HG02763 (cell line): ENCODE measurements at regions not wholly inside any gene's neighbourhood (a gene's known extent, or its start where the extent isn't known, plus 50 kb on each side); places are given as distances from the start of the nearest gene placed in this dataset.

ENCODE experiments used
- ATAC-seq: cut with Tn5 transposase; IDR thresholded peaks from one replicate; pipeline ENCODE4 v1.9.1; 2021; ENCODE audit warnings: mild to moderate bottlenecking, moderate library complexity; ENCODE audit not compliant: unreplicated experiment

GRCh38 chr3:154976072-154976983 is 103.8 kb upstream of the MME start:
- no peak for ATAC-seq

DNA sequence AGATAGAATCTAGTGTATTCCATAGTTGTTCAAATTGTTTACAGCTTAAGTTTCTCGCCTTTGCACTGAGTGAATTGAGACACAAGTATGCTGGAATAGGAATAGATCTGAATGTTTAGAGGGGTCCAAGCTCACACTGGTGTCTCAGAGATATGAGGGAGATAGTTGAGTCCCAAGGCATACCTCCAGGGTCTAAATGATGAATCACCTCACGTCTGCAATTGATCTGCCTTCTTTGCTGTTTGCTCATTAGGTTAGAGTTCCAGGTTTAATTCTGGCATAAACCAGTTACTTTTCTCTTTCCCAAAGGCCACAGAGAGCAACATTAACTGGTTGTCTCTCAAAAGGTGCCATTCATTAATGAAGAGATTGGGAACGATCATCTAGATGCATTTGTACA is 106.3 kb upstream of the MME start:
- no peak for ATAC-seq

DNA sequence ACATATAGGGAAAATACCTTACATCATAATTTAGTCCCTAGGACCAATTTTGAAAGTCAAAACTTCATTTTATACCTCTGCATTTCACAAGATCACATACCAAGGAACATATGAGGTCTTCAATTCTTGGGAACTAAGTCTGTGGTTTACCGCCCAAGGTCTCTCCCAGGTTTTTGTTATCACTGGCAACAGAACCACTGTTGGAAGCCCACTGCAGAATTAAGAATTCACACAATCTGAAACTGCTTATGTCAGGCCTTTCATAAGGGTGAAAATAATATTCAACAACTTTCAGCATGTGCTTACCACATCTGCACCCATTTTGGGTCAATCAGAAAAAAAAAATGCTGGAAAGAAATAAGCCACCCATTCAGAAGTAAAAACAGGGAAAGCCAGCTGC is 107.2 kb upstream of the MME start:
- no peak for ATAC-seq

GRCh38 chr3:154971771-154972326 is 108.3 kb upstream of the MME start:
- no peak for ATAC-seq

DNA sequence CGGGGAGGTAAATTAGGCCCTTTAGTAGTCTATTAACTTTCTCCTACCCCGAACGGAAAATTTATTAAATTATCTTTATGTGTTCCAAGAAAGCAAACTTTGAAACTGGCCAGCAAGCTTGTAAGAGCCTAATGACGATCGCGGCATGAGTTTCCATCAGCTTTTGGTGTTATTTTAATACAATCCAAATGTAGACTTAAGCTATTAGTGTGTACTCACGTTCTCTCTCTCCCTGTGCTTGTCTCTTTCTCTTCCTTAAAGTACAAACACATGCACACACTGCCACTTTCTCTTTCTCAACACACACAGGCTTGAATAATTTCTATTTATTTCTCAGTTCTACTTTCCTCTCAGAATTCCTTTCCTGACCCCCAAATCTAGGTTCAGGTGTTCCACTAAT is 108.8 kb upstream of the MME start:
- no peak for ATAC-seq

GRCh38 chr3:154970797-154971196 is 109.3 kb upstream of the MME start:
- no peak for ATAC-seq

DNA sequence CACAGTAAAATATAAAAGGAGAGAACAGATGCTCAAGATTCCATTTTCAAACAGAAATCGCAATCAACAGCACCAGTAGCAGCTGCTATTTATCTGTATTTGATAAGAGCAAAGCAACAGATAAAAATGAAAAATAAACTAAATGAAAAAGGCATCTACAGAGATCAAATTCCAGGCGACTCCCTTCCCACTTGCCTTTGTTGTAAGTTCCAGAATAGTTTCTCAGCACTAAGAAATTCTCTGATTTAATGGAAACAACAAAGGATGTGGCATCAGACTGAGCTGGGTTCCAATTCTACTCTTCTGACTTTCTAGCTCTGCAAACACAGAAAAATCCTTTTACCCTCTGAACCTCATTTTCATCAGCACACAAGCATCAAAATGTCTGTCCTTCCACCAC is 110.8 kb upstream of the MME start:
- ATAC-seq: no peak

DNA sequence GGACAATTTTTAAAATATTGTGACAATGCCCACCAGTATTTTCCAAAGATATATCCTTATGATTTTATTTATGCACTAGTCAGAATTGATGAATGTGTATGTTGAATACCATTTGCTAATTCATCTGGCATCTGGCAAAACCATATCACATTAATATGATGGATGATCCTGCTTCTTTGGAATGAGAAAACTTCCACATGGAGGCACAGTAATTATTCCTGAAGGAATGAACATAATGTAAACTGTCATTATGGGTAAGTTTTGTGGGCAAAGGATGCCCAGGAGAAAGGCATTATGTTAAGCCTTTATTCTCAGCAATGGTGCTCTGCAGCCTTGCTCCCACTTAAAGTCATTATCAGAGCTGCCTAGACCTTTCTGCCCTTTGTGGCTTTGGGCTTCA is 113.0 kb upstream of the MME start:
- no peak for ATAC-seq

- ATAC-seq: no peak
Observed at GRCh38 chr3:154956815-154957214, 123.3 kb upstream of the MME start.

DNA sequence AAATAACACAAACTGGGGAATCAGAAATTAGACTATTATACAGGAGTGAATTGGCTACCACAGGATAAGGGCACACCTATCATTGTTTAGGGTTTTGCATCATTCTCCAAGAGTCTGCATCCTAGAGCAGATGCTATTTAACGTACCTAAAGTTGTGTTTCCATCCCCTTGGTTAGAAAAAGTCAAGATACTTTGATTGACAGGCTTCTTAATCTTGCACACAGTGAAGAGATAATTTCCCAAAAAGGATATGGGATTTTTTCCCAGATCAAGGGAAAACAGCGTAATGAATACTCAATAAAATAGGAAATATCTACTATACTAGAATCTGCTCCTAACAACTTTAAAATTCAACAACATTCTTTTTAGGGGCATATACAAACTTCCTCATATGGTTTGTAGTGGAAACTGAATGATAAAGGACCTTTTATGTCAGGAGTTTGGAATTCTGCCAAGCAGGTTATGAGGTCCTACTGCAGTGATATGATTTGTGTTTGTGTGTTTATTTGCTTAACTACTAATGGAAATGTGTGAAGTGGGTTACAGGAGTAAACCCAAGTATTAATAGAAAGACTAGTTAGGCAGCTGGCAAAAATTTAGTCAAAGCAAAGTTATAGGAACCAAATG is 124.1 kb upstream of the MME start:
- no peak for ATAC-seq

DNA sequence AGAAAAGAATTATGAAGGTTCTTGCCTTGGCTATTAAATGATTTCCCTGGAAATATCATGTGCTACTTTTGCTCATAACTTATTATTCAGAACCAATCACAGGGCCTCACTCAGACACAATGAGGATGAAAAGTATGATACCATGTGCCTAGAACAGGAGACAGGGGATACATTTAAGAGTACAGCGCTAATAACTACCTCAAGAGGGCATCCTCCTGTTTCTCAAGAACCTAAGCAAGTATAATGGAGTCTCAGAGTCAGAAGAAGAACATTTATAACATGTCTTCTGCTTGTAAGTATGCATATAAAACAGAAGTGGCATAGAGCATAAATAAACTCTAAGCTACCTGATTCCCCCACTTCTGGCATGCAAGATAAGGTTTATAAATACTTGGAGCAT is 125.4 kb upstream of the MME start:
- ATAC-seq: no peak

- ATAC-seq: no peak
Observed at GRCh38 chr3:154953538-154953937, 126.6 kb upstream of the MME start.

GRCh38 chr3:154952553-154952952 is 127.6 kb upstream of the MME start:
- no peak for ATAC-seq

GRCh38 chr3:154943981-154944380 is 136.1 kb upstream of the MME start:
- no peak for ATAC-seq

GRCh38 chr3:154942827-154943226 is 137.3 kb upstream of the MME start:
- no peak for ATAC-seq

- ATAC-seq: no peak
Observed at GRCh38 chr3:154936196-154936595, 143.9 kb upstream of the MME start.

- no peak for ATAC-seq
Observed at GRCh38 chr3:154933581-154933980, 146.5 kb upstream of the MME start.

- ATAC-seq: no peak
Observed at GRCh38 chr3:154932633-154933032, 147.5 kb upstream of the MME start.

DNA sequence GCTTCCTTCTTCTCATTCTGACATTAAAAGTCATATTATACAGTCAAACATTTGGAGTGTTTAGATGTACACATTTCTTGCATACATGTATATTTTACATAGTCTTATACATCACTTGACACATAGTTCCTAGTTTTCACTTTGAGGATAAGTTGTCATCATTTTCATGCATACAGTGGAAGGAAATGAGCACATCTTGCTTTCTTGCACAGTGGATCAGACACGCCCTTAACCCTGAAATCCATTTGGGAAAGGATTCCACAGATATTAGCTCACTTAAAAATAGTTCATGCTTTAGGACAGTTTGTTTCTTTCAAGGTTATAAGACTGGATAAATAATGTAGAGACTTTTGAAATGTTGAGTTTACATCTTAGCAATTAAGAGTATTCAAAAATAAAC is 148.6 kb upstream of the MME start:
- no peak for ATAC-seq

- no peak for ATAC-seq
Observed at GRCh38 chr3:154926721-154927120, 153.4 kb upstream of the MME start.

GRCh38 chr3:154921351-154921750 is 158.8 kb upstream of the MME start:
- ATAC-seq: no peak

DNA sequence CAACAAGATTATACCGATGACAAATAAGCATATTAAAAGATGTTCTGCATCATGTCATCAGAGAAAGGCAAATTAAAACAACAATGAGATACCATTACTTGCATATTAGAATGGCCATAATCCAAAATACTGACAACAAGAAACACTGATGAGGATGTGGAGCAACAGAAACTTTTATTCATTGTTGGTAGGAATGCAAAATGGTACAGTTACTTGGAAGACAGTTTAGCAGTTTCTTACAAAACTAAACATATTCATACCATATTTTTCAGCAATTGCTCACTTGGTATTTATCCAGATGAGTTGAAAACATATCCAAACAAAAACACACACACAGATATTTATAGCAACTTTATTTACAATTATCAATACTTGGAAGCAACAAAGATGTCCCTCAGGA is 160.9 kb upstream of the MME start:
- ATAC-seq: no peak
